ENCODE measurements at regions not wholly inside any gene's neighbourhood (a gene's known extent, or its start where the extent isn't known, plus 50 kb on each side); places are given as distances from the start of the nearest gene placed in this dataset.

DNA sequence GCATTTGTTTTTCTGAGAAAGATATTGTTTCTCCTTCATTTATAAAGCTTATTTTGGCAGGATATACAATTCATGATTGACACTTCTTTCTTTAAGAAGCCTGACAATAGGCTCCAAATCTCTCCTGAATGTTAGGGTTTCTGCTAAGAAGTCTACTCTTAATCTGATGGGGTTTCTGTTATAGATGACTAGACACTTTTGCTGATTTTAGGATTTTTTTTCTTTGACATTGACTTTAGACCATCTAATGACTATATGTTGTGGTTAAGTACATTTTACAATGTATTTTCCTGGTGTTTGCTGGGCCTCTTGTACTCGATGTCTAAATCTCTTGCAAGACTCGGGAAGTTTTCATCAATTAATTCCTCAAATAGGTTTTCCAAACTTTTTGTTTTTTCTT is 321.8 kb upstream of the SMIM30 start:
- H3K4me1 ChIP-seq, result no peaks in the 10 kb centered on the region
- intact Hi-C loops (cut with DNase I; ENCODE audit: low total_unique reads), result no loop called here
- TF ChIP-seq POLR2A (IDR thresholded peaks at IDR 0.05), result no peak
- TF ChIP-seq, protein P1, sequence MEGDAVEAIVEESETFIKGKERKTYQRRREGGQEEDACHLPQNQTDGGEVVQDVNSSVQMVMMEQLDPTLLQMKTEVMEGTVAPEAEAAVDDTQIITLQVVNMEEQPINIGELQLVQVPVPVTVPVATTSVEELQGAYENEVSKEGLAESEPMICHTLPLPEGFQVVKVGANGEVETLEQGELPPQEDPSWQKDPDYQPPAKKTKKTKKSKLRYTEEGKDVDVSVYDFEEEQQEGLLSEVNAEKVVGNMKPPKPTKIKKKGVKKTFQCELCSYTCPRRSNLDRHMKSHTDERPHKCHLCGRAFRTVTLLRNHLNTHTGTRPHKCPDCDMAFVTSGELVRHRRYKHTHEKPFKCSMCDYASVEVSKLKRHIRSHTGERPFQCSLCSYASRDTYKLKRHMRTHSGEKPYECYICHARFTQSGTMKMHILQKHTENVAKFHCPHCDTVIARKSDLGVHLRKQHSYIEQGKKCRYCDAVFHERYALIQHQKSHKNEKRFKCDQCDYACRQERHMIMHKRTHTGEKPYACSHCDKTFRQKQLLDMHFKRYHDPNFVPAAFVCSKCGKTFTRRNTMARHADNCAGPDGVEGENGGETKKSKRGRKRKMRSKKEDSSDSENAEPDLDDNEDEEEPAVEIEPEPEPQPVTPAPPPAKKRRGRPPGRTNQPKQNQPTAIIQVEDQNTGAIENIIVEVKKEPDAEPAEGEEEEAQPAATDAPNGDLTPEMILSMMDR (IDR thresholded peaks at IDR 0.05), result no peak

DNA sequence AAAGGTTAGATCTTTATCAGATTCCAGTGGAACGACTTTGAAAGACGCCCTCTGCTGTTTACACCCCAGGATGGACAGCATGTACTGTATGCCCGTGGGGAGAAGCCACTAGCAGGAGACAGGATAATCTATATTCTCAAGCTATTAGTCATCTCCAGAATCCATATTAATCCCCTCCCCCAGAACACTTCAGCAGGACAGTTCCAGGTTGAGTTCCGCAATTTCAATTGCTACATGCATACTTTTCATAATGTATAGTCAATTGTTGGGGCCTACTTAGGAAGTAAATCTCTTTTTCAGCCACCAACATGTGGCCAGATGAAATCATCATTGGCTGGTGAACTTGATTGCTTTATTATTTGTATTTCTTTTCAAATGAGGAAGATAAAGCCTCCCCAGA is 313.1 kb upstream of the SMIM30 start:
- no peaks in the 10 kb centered on the region for H3K9me3 ChIP-seq
- H3K4me1 ChIP-seq, result no peaks in the 10 kb centered on the region
- intact Hi-C loops (cut with DNase I; ENCODE audit: low total_unique reads), result no loop called here
- no peak for TF ChIP-seq POLR2A (IDR thresholded peaks at IDR 0.05)
- TF ChIP-seq, protein P1 (IDR thresholded peaks at IDR 0.05), result no peak
- no peaks in the 10 kb centered on the region for H3K27me3 ChIP-seq
- H3K27ac ChIP-seq, result no peak overlapping the region
- H3K36me3 ChIP-seq, result no peaks in the 10 kb centered on the region
- no peak for DNase-seq
- no peak overlapping the region for H3K4me3 ChIP-seq

More for the DNA sequence above, 321.8 kb upstream of the SMIM30 start:
- no peak for DNase-seq
- Histone ChIP-seq H3K9me3 (no peaks in the 10 kb centered on the region), H3K27me3 (no peaks in the 10 kb centered on the region), H3K27ac (no peak overlapping the region), H3K4me3 (no peak overlapping the region), H3K36me3 (no peaks in the 10 kb centered on the region)

DNA sequence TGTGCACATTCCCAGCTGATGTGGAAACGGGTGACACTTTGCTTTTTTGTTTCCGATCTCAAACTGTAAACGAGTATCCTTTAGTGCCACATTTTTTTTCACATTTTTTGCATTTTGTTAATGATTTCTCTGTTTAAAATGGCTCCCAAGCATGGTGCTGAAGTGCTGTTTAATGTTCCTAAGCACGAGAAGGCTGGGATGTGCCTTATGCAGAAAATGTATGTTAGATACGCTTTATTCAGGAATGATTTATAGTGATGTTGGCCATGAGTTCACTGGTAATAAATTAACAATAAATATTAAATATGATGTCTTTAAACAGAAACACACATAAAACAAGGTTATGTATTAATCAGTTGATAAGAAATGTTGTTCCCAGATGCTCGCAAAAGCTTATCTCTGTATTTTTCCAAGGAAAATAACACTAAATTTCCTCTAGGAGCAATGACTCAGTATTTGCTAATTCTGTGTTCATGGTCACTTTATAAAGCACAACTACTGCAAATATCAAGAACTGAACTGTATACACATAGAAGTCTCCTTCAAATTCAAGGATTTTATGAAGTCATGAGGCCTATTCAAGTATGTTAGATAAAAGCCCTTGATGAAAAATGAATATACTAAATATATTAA is 305.9 kb upstream of the SMIM30 start:
- H3K4me3 ChIP-seq, result no peak overlapping the region
- no peaks in the 10 kb centered on the region for H3K27me3 ChIP-seq
- H3K27ac ChIP-seq, result no peak overlapping the region
- no peak for TF ChIP-seq POLR2A (IDR thresholded peaks at IDR 0.05)
- TF ChIP-seq, protein P1 (IDR thresholded peaks at IDR 0.05), result no peak
- H3K4me1 ChIP-seq, result no peaks in the 10 kb centered on the region
- H3K9me3 ChIP-seq, result no peaks in the 10 kb centered on the region
- no peaks in the 10 kb centered on the region for H3K36me3 ChIP-seq
- intact Hi-C loops (cut with DNase I; ENCODE audit: low total_unique reads), result no loop called here
- DNase-seq, result no peak

DNA sequence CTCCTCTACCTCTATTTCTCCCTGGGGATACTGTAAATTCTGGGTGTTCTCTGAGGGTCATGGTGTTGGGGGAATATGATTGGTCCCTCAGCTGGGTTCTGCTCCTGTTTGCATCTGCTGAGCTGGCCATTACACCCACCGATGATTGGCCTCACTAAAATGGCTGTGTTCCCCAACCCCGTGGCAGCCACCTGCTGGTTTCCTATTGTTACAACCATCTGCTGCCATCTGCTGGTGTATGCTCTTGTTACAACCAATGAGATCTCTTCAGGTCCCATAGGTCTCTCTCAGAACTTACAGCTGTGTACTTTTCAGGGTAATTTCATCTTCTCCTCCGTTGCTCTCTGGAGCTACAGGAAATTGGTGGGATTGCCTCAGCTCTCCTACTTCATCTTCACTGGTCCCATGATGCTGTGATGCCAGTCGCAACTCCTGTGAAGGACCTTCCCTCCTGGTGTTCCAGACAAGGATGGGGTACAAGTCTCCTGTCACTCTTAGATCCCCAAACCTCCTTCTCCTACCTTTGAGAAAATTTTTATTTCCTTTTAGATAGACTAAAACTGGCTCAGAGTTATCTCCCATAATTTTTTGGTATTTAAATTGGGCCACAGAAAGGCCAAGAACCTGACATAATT is 303.5 kb upstream of the SMIM30 start:
- TF ChIP-seq, protein P1 (IDR thresholded peaks at IDR 0.05), result peak; percentile 52 to 77 (median 67)
- TF ChIP-seq POLR2A (IDR thresholded peaks at IDR 0.05), result no peak
- no peak overlapping the region for H3K4me3 ChIP-seq
- no peaks in the 10 kb centered on the region for H3K9me3 ChIP-seq
- H3K27ac ChIP-seq, result no peak overlapping the region
- no peaks in the 10 kb centered on the region for H3K36me3 ChIP-seq
- DNase-seq, result peak; percentile 43 to 61
- no peaks in the 10 kb centered on the region for H3K27me3 ChIP-seq
- H3K4me1 ChIP-seq, result no peaks in the 10 kb centered on the region
- intact Hi-C loops (cut with DNase I; ENCODE audit: low total_unique reads), result no loop called here

DNA sequence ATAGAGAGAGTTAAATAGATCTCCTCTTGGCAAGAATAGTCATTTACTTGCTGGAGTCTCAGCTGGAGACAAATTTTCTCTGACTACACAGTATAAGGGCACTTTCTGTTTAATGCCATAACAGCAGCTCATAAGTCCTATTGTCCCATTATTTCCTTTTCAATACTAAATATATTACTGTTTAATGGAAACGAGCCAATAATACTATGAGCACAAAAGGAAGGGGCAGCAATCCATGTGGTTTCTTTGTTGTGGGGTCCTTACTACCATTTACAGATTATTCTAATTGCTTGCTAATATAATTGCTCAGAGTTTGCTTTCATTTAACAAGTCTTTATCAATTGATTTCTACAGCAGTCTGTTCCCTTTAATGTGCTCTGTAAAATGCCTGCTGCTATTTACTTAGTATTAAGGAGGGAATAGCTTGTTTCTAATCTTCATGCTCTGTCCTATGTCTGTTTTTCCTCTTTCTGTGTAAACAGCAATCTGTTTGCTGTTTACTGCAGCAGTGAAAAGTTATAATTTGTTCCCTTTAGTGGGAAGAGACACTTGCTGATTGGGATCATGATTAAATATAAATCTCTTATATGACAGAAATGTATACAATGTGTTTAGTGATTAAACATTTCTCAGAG is 296.2 kb upstream of the SMIM30 start:
- TF ChIP-seq POLR2A (IDR thresholded peaks at IDR 0.05), result no peak
- TF ChIP-seq, protein P1 (IDR thresholded peaks at IDR 0.05), result no peak
- Histone ChIP-seq H3K36me3 (no peaks in the 10 kb centered on the region), H3K27me3 (no peaks in the 10 kb centered on the region), H3K9me3 (no peaks in the 10 kb centered on the region), H3K4me3 (no peak overlapping the region), H3K4me1 (no peaks in the 10 kb centered on the region), H3K27ac (no peak overlapping the region)
- no peak for DNase-seq
- intact Hi-C loops (cut with DNase I; ENCODE audit: low total_unique reads), result no loop called here

Measured in uterus (tissue), 3 donors.